Chondrocyte (in vitro differentiated cells): ENCODE measurements at regions not wholly inside any gene's neighbourhood (a gene's known extent, or its start where the extent isn't known, plus 50 kb on each side); places are given as distances from the start of the nearest gene placed in this dataset.

ENCODE experiments used
- DNase-seq: peaks from one replicate; pipeline ENCODE4 v3.0.0; 2021; ENCODE audit warnings: mixed read lengths, low spot score
- H3K27ac Mint-ChIP-seq: one replicate; pipeline ENCODE4 v1.8.0; 2021; ENCODE audit warnings: mild to moderate bottlenecking, moderate library complexity, mixed read lengths; ENCODE audit not compliant: unreplicated experiment
- H3K27me3 Mint-ChIP-seq: 2 replicates; pipeline ENCODE4 v1.8.0; 2021; ENCODE audit warnings: low read depth, mixed read lengths
- H3K36me3 Mint-ChIP-seq: 2 replicates; pipeline ENCODE4 v1.8.0; 2021; ENCODE audit warnings: low read depth, mixed read lengths
- H3K4me1 Mint-ChIP-seq: 2 replicates; pipeline ENCODE4 v1.8.0; 2021; ENCODE audit warnings: low read depth, mild to moderate bottlenecking, mixed read lengths
- H3K4me3 Mint-ChIP-seq: one replicate; pipeline ENCODE4 v1.8.0; 2021; ENCODE audit warnings: mild to moderate bottlenecking, moderate library complexity, mixed read lengths; ENCODE audit not compliant: unreplicated experiment
- H3K9me3 Mint-ChIP-seq: 2 replicates; pipeline ENCODE4 v1.8.0; 2021; ENCODE audit warnings: low read depth, mixed read lengths
- CTCF ChIP-seq: fragments of 200-600 bp; sonication (generic); IDR thresholded peaks from 2 replicates; pipeline ENCODE4 v1.5.0; 2021; ENCODE audit warnings: antibody characterized with exemption, mild to moderate bottlenecking, moderate library complexity

- Mint-ChIP-seq H3K27me3 (no peaks in the 10 kb centered on the region), H3K4me3 (no peak overlapping the region), H3K27ac (no peak overlapping the region), H3K36me3 (no peaks in the 10 kb centered on the region), H3K4me1 (peaks cover 6% of the 10 kb centered on the region), H3K9me3 (peaks cover 1% of the 10 kb centered on the region)
- DNase-seq, result no peak
- no peak for TF ChIP-seq CTCF
Observed at GRCh38 chr3:170641510-170642236, 55.8 kb upstream of the SLC7A14 start.

GRCh38 chr3:170640737-170641171, 54.9 kb upstream of the SLC7A14 start:
- H3K27ac Mint-ChIP-seq, result no peak overlapping the region
- TF ChIP-seq CTCF, result no peak
- no peaks in the 10 kb centered on the region for H3K36me3 Mint-ChIP-seq

GRCh38 chr3:170638988-170639387, 53.1 kb upstream of the SLC7A14 start:
- H3K27me3 Mint-ChIP-seq, result no peaks in the 10 kb centered on the region
- no peak for DNase-seq
- H3K27ac Mint-ChIP-seq, result no peak overlapping the region
- no peak for TF ChIP-seq CTCF
- no peaks in the 10 kb centered on the region for H3K36me3 Mint-ChIP-seq
- H3K4me3 Mint-ChIP-seq, result no peak overlapping the region
- H3K4me1 Mint-ChIP-seq, result peaks cover 17% of the 10 kb centered on the region
- no peaks in the 10 kb centered on the region for H3K9me3 Mint-ChIP-seq

More at GRCh38 chr3:170640737-170641171, 54.9 kb upstream of the SLC7A14 start:
- H3K4me3 Mint-ChIP-seq, result no peak overlapping the region
- no peaks in the 10 kb centered on the region for H3K9me3 Mint-ChIP-seq
- H3K27me3 Mint-ChIP-seq, result no peaks in the 10 kb centered on the region
- H3K4me1 Mint-ChIP-seq, result peaks cover 15% of the 10 kb centered on the region
- DNase-seq, result no peak

GRCh38 chr3:170637306-170637705, 51.4 kb upstream of the SLC7A14 start:
- Mint-ChIP-seq H3K9me3 (no peaks in the 10 kb centered on the region), H3K4me1 (peaks cover 20% of the 10 kb centered on the region), H3K4me3 (no peak overlapping the region), H3K27me3 (no peaks in the 10 kb centered on the region), H3K36me3 (no peaks in the 10 kb centered on the region), H3K27ac (no peak overlapping the region)
- no peak for TF ChIP-seq CTCF
- DNase-seq, result no peak

GRCh38 chr3:170636400-170636973, 50.6 kb upstream of the SLC7A14 start:
- H3K9me3 Mint-ChIP-seq, result no peaks in the 10 kb centered on the region
- H3K36me3 Mint-ChIP-seq, result no peaks in the 10 kb centered on the region
- no peak overlapping the region for H3K27ac Mint-ChIP-seq
- peaks cover 24% of the 10 kb centered on the region for H3K4me1 Mint-ChIP-seq
- no peak for TF ChIP-seq CTCF
- no peak overlapping the region for H3K4me3 Mint-ChIP-seq
- no peaks in the 10 kb centered on the region for H3K27me3 Mint-ChIP-seq
- no peak for DNase-seq
